ENCODE measurements at regions not wholly inside any gene's neighbourhood (a gene's known extent, or its start where the extent isn't known, plus 50 kb on each side); places are given as distances from the start of the nearest gene placed in this dataset.

- TF ChIP-seq CTCF (IDR thresholded peaks at IDR 0.05) = no peak
- TF ChIP-seq EZH2 (IDR thresholded peaks at IDR 0.05) = no peak
Observed at GRCh38 chr4:173935622-173936405, 347.7 kb downstream of the FBXO8 start.
